Activated CD4-positive, alpha-beta T cell treated with anti-CD3 and anti-CD28 coated beads, Interleukin-2, amount 10 ng/mL, durations not matched to agents 24 days and 14 days (primary cell): ENCODE measurements at regions not wholly inside any gene's neighbourhood (a gene's known extent, or its start where the extent isn't known, plus 50 kb on each side); places are given as distances from the start of the nearest gene placed in this dataset.

Source experiments
- DNase-seq: peaks from one replicate; pipeline ENCODE4 v3.0.0; 2022
- H3K27ac Mint-ChIP-seq: one replicate; pipeline ENCODE4 v1.8.0; 2022; ENCODE audit warnings: mild to moderate bottlenecking, mixed read lengths
- H3K27me3 Mint-ChIP-seq: one replicate; pipeline ENCODE4 v1.8.0; 2022; ENCODE audit warnings: mixed read lengths
- H3K36me3 Mint-ChIP-seq: one replicate; pipeline ENCODE4 v1.8.0; 2022; ENCODE audit warnings: low read depth, mild to moderate bottlenecking, mixed read lengths
- H3K4me1 Mint-ChIP-seq: one replicate; pipeline ENCODE4 v1.8.0; 2021; ENCODE audit warnings: mixed read lengths
- H3K4me3 Mint-ChIP-seq: one replicate; pipeline ENCODE4 v1.8.0; 2022; ENCODE audit warnings: mild to moderate bottlenecking, moderate library complexity, mixed read lengths
- H3K9me3 Mint-ChIP-seq: one replicate; pipeline ENCODE4 v1.8.0; 2021; ENCODE audit warnings: mixed read lengths
- intact Hi-C: fragments of 100-400 bp; cut with micrococcal nuclease; formaldehyde crosslinking; loops from one replicate; pipeline ENCODE4 v1.15.1; 2023

GRCh38 chr19:31125071-31125470, 224.2 kb downstream of the TSHZ3 start:
- Mint-ChIP-seq H3K9me3 (peaks cover 5% of the 10 kb centered on the region), H3K36me3 (no peaks in the 10 kb centered on the region), H3K4me1 (no peaks in the 10 kb centered on the region), H3K27me3 (no peaks in the 10 kb centered on the region), H3K4me3 (no peak overlapping the region), H3K27ac (no peak overlapping the region)
- no peak for DNase-seq
- intact Hi-C loops = no loop called here

GRCh38 chr19:31121501-31121900, 227.7 kb downstream of the TSHZ3 start:
- H3K27ac Mint-ChIP-seq = no peak overlapping the region
- H3K27me3 Mint-ChIP-seq = no peaks in the 10 kb centered on the region
- no peaks in the 10 kb centered on the region for H3K9me3 Mint-ChIP-seq
- H3K4me1 Mint-ChIP-seq = no peaks in the 10 kb centered on the region
- no peak for DNase-seq
- no peak overlapping the region for H3K4me3 Mint-ChIP-seq
- intact Hi-C loops = no loop called here
- H3K36me3 Mint-ChIP-seq = no peaks in the 10 kb centered on the region

- Mint-ChIP-seq H3K9me3 (no peaks in the 10 kb centered on the region), H3K4me1 (no peaks in the 10 kb centered on the region), H3K36me3 (no peaks in the 10 kb centered on the region), H3K4me3 (no peak overlapping the region), H3K27me3 (no peaks in the 10 kb centered on the region), H3K27ac (no peak overlapping the region)
- no peak for DNase-seq
- intact Hi-C loops = no loop called here
Measured at GRCh38 chr19:31120952-31121351, 228.3 kb downstream of the TSHZ3 start.

DNA sequence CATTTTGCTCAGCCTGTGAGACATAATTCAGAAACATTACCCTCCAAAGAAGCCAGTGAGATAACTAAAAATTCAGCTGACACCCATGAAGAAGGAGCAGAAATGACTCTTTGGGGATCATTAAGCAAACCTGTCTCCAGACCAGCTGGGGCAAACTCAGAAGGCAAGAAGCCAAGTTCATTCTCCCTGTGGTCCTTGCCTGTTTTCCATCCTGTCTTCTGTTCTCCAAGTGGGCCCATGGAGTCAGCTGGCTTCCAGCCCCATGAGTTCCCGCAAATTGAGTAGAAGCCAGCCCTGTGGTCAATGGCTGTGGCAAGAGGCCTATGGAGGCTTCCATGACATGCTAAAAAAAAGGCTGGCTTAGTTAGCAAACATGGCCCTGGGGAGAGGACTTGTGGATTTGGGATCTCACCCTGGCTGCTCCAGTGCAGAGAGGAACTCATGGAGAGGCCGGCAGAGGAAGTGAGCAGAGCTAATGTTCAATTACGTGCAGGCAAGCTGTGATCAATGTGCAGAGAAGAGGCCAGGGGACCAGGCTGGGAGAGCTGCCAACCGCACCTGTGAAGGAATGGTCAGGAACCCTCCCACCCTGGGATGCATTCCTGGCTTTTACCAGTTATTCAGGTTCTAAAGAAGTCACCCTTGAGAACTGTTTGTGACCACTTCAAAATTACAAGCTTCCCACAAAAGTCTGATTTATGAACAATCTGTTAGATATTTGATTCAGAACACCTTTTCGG, 229.1 kb downstream of the TSHZ3 start:
- H3K4me1 Mint-ChIP-seq = no peaks in the 10 kb centered on the region
- no peaks in the 10 kb centered on the region for H3K27me3 Mint-ChIP-seq
- H3K36me3 Mint-ChIP-seq = no peaks in the 10 kb centered on the region
- no peak overlapping the region for H3K4me3 Mint-ChIP-seq
- H3K9me3 Mint-ChIP-seq = no peaks in the 10 kb centered on the region
- intact Hi-C loops = no loop called here
- DNase-seq = no peak
- H3K27ac Mint-ChIP-seq = no peak overlapping the region

DNA sequence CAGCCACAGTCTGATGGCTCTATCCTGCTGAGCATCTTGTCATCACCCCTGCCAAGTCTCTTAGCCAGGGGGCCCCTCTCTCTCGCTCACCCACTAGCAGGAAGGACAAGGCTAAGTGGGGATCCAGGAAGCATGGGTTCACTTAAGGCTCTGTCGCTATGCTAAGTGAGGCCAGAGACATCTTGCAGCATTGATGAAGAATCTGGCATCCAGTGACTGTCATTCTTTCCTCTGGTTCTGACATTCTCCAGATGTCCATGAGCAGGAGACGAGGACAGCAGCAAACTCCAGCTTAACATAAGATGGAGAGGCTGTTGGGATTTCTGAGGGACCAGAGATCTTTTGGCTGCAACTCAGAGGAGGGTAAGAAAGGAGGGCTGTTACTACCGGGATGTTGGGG, 230.2 kb downstream of the TSHZ3 start:
- H3K36me3 Mint-ChIP-seq = no peaks in the 10 kb centered on the region
- H3K9me3 Mint-ChIP-seq = no peaks in the 10 kb centered on the region
- no peaks in the 10 kb centered on the region for H3K27me3 Mint-ChIP-seq
- no peak overlapping the region for H3K4me3 Mint-ChIP-seq
- DNase-seq = no peak
- no peak overlapping the region for H3K27ac Mint-ChIP-seq
- intact Hi-C loops = no loop called here
- no peaks in the 10 kb centered on the region for H3K4me1 Mint-ChIP-seq

- H3K27ac Mint-ChIP-seq = no peak overlapping the region
- H3K36me3 Mint-ChIP-seq = no peaks in the 10 kb centered on the region
- no peaks in the 10 kb centered on the region for H3K27me3 Mint-ChIP-seq
- H3K4me1 Mint-ChIP-seq = no peaks in the 10 kb centered on the region
- H3K9me3 Mint-ChIP-seq = no peaks in the 10 kb centered on the region
- no peak overlapping the region for H3K4me3 Mint-ChIP-seq
- DNase-seq = no peak
- intact Hi-C loops = no loop called here
Measured at GRCh38 chr19:31118287-31118955, 230.8 kb downstream of the TSHZ3 start.

- H3K36me3 Mint-ChIP-seq = no peaks in the 10 kb centered on the region
- DNase-seq = no peak
- H3K27ac Mint-ChIP-seq = no peak overlapping the region
- peaks cover 6% of the 10 kb centered on the region for H3K4me1 Mint-ChIP-seq
- H3K9me3 Mint-ChIP-seq = no peaks in the 10 kb centered on the region
- H3K27me3 Mint-ChIP-seq = peaks cover 17% of the 10 kb centered on the region
- intact Hi-C loops = loop anchor here (5.0 kb wide), 1 partner anchor 243 kb away; no protein-coding TSS in a partner anchor
- H3K4me3 Mint-ChIP-seq = no peak overlapping the region
Measured at GRCh38 chr19:31114585-31114984, 234.7 kb downstream of the TSHZ3 start.

GRCh38 chr19:31113293-31113692, 235.9 kb downstream of the TSHZ3 start:
- no peak overlapping the region for H3K27ac Mint-ChIP-seq
- peaks cover 21% of the 10 kb centered on the region for H3K27me3 Mint-ChIP-seq
- no peaks in the 10 kb centered on the region for H3K36me3 Mint-ChIP-seq
- H3K4me3 Mint-ChIP-seq = no peak overlapping the region
- intact Hi-C loops = loop anchor here (5.0 kb wide), 1 partner anchor 244 kb away; no protein-coding TSS in a partner anchor
- peaks cover 11% of the 10 kb centered on the region for H3K4me1 Mint-ChIP-seq
- no peaks in the 10 kb centered on the region for H3K9me3 Mint-ChIP-seq
- no peak for DNase-seq

DNA sequence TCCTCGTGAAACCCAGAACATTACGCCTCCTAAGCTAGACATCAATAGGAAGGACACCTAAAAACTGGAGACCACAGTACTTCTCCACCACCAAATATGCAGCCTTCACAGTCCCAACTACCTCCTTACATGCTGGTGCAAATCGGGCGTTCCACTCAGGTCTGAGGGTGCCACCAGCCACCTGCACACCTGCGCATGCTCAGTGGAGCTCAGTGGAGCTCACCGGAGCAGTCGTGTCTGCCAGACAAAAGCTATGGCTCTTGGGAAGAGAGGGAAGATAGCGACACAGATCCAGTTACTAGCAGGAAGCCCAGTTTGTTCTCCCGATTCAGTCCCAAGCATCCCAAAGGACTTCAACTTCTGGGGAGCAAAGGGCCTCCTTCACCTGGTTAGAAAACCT, 237.1 kb downstream of the TSHZ3 start:
- intact Hi-C loops = loop anchor here (5.0 kb wide), 1 partner anchor 245 kb away; no protein-coding TSS in a partner anchor
- no peaks in the 10 kb centered on the region for H3K36me3 Mint-ChIP-seq
- no peak overlapping the region for H3K4me3 Mint-ChIP-seq
- peaks cover 21% of the 10 kb centered on the region for H3K27me3 Mint-ChIP-seq
- no peaks in the 10 kb centered on the region for H3K9me3 Mint-ChIP-seq
- no peak overlapping the region for H3K27ac Mint-ChIP-seq
- DNase-seq = no peak
- H3K4me1 Mint-ChIP-seq = peaks cover 11% of the 10 kb centered on the region

DNA sequence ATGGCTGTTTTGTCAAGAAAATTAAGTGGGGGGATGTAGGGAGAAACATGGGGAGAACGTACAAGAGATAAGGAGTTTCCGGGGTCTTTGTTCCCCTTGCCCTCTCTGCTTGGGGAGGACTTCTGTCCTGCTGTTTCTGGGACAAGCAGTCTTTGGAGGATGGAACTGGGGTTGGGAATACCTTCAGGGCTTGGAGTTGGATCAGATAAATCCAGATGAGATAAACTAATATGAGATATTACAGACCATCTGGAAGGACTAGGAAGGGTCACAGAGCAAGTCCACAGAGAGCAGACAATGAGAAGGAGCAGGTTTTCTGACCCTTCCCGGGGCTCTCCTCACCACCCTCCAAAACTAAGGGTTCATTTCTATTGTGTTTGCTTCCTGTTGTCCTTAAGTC, 237.5 kb downstream of the TSHZ3 start:
- Mint-ChIP-seq H3K9me3 (no peaks in the 10 kb centered on the region), H3K27ac (no peak overlapping the region), H3K4me1 (peaks cover 11% of the 10 kb centered on the region), H3K27me3 (peaks cover 21% of the 10 kb centered on the region), H3K4me3 (no peak overlapping the region), H3K36me3 (no peaks in the 10 kb centered on the region)
- no peak for DNase-seq
- intact Hi-C loops = loop anchor here (5.0 kb wide), 1 partner anchor 246 kb away; no protein-coding TSS in a partner anchor

DNA sequence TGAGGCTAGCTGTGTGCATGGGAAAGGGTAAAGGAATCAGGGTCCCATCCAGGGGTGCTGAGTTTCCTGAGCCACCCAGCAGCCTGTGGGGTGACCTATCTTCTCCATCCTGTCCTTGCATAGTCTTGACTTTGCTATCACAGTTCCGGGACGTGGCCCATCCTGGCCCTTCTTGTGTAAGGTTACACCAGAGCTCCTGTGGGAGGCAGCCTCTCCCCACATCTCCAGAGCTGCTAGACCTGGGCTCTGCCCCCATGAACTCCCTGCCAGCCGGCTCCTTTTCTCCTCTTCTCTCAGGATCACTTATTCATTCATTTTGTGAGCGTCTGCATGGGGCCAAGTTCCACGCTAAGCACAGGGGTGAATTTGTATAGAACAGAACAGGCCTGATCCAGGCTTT, 238.9 kb downstream of the TSHZ3 start:
- no peaks in the 10 kb centered on the region for H3K9me3 Mint-ChIP-seq
- H3K27ac Mint-ChIP-seq = no peak overlapping the region
- H3K27me3 Mint-ChIP-seq = peaks cover 21% of the 10 kb centered on the region
- no peak overlapping the region for H3K4me3 Mint-ChIP-seq
- DNase-seq = peak; percentile 58
- peaks cover 11% of the 10 kb centered on the region for H3K4me1 Mint-ChIP-seq
- intact Hi-C loops = loop anchor here (5.0 kb wide), 1 partner anchor 247 kb away; no protein-coding TSS in a partner anchor
- H3K36me3 Mint-ChIP-seq = no peaks in the 10 kb centered on the region

- intact Hi-C loops = loop anchor here (5.0 kb wide), 1 partner anchor 248 kb away; no protein-coding TSS in a partner anchor
- no peaks in the 10 kb centered on the region for H3K9me3 Mint-ChIP-seq
- no peaks in the 10 kb centered on the region for H3K36me3 Mint-ChIP-seq
- peaks cover 11% of the 10 kb centered on the region for H3K4me1 Mint-ChIP-seq
- no peak overlapping the region for H3K4me3 Mint-ChIP-seq
- H3K27me3 Mint-ChIP-seq = peaks cover 21% of the 10 kb centered on the region
- no peak overlapping the region for H3K27ac Mint-ChIP-seq
- no peak for DNase-seq
Measured at GRCh38 chr19:31109636-31110035, 239.6 kb downstream of the TSHZ3 start.

GRCh38 chr19:31107096-31107495, 242.1 kb downstream of the TSHZ3 start:
- no peak for DNase-seq
- Mint-ChIP-seq H3K4me1 (peaks cover 11% of the 10 kb centered on the region), H3K36me3 (no peaks in the 10 kb centered on the region), H3K9me3 (no peaks in the 10 kb centered on the region), H3K27me3 (peaks cover 16% of the 10 kb centered on the region), H3K27ac (no peak overlapping the region), H3K4me3 (no peak overlapping the region)
- intact Hi-C loops = no loop called here

- peaks cover 11% of the 10 kb centered on the region for H3K4me1 Mint-ChIP-seq
- H3K27ac Mint-ChIP-seq = no peak overlapping the region
- H3K9me3 Mint-ChIP-seq = no peaks in the 10 kb centered on the region
- intact Hi-C loops = no loop called here
- no peaks in the 10 kb centered on the region for H3K36me3 Mint-ChIP-seq
- DNase-seq = no peak
- no peak overlapping the region for H3K4me3 Mint-ChIP-seq
- H3K27me3 Mint-ChIP-seq = peaks cover 10% of the 10 kb centered on the region
Measured at GRCh38 chr19:31105761-31106160, 243.5 kb downstream of the TSHZ3 start.
